HPDE6-E6E7 (cell line): ENCODE measurements at regions not wholly inside any gene's neighbourhood (a gene's known extent, or its start where the extent isn't known, plus 50 kb on each side); places are given as distances from the start of the nearest gene placed in this dataset.
A peak's percentile ranks its signal among the peaks of the same experiment; 100 is the strongest.

ENCODE experiments used
- DNase-seq: peaks from one replicate; pipeline ENCODE4 v3.0.0; 2011; ENCODE audit warnings: missing footprints; ENCODE audit errors: extremely low spot score

- DNase-seq, result no peak
Observed at GRCh38 chrX:36436361-36436760, 516.8 kb downstream of the CFAP47 start.

GRCh38 chrX:36443007-36443406 is 523.5 kb downstream of the CFAP47 start:
- no peak for DNase-seq

- no peak for DNase-seq
Observed at GRCh38 chrX:36445566-36445965, 526.0 kb downstream of the CFAP47 start.

- DNase-seq, result no peak
Observed at GRCh38 chrX:36462142-36462541, 542.6 kb downstream of the CFAP47 start.

GRCh38 chrX:36480441-36480990 is 527.6 kb upstream of the FAM47C start:
- no peak for DNase-seq

- DNase-seq, result no peak
Observed at GRCh38 chrX:36501169-36501702, 506.9 kb upstream of the FAM47C start.

GRCh38 chrX:36504625-36505024 is 503.5 kb upstream of the FAM47C start:
- DNase-seq, result no peak

- DNase-seq, result no peak
Observed at GRCh38 chrX:36508042-36508441, 500.1 kb upstream of the FAM47C start.

GRCh38 chrX:36510736-36511135 is 497.4 kb upstream of the FAM47C start:
- DNase-seq, result no peak

GRCh38 chrX:36528661-36529060 is 479.5 kb upstream of the FAM47C start:
- no peak for DNase-seq

GRCh38 chrX:36534900-36535299 is 473.3 kb upstream of the FAM47C start:
- no peak for DNase-seq

GRCh38 chrX:36543499-36543898 is 464.7 kb upstream of the FAM47C start:
- DNase-seq, result no peak

- DNase-seq, result no peak
Observed at GRCh38 chrX:36562986-36563385, 445.2 kb upstream of the FAM47C start.

GRCh38 chrX:36568946-36569345 is 439.2 kb upstream of the FAM47C start:
- DNase-seq, result no peak

- no peak for DNase-seq
Observed at GRCh38 chrX:36573720-36574119, 434.4 kb upstream of the FAM47C start.

GRCh38 chrX:36575670-36576069 is 432.5 kb upstream of the FAM47C start:
- no peak for DNase-seq

GRCh38 chrX:36577006-36577405 is 431.2 kb upstream of the FAM47C start:
- DNase-seq, result no peak

- no peak for DNase-seq
Observed at GRCh38 chrX:36581030-36581429, 427.1 kb upstream of the FAM47C start.

- peak; percentile 26 for DNase-seq
Observed at GRCh38 chrX:36583674-36584073, 424.5 kb upstream of the FAM47C start.

GRCh38 chrX:36609616-36610585 is 398.3 kb upstream of the FAM47C start:
- peak; percentile 29 for DNase-seq

- DNase-seq, result no peak
Observed at GRCh38 chrX:36626898-36627297, 381.3 kb upstream of the FAM47C start.

GRCh38 chrX:36640232-36640631 is 367.9 kb upstream of the FAM47C start:
- no peak for DNase-seq

GRCh38 chrX:36642052-36642451 is 366.1 kb upstream of the FAM47C start:
- no peak for DNase-seq
